Suprapubic skin (tissue), 4 donors: ENCODE measurements at regions not wholly inside any gene's neighbourhood (a gene's known extent, or its start where the extent isn't known, plus 50 kb on each side); places are given as distances from the start of the nearest gene placed in this dataset.

Experiments
- POLR2A ChIP-seq, 2 donors: fragments of 450-650 bp; IDR thresholded peaks; one replicate each; pipeline ENCODE4 v1.6.1; 2017; ENCODE audit warnings: antibody characterized with exemption in 2 of 2, mild to moderate bottlenecking in 2 of 2, moderate library complexity in 2 of 2
- POLR2AphosphoS5 ChIP-seq, 3 donors: sonication (generic); formaldehyde crosslinking; IDR thresholded peaks; one replicate each; pipeline ENCODE4 v1.6.1; 2017; ENCODE audit warnings: antibody characterized with exemption in 3 of 3

DNA sequence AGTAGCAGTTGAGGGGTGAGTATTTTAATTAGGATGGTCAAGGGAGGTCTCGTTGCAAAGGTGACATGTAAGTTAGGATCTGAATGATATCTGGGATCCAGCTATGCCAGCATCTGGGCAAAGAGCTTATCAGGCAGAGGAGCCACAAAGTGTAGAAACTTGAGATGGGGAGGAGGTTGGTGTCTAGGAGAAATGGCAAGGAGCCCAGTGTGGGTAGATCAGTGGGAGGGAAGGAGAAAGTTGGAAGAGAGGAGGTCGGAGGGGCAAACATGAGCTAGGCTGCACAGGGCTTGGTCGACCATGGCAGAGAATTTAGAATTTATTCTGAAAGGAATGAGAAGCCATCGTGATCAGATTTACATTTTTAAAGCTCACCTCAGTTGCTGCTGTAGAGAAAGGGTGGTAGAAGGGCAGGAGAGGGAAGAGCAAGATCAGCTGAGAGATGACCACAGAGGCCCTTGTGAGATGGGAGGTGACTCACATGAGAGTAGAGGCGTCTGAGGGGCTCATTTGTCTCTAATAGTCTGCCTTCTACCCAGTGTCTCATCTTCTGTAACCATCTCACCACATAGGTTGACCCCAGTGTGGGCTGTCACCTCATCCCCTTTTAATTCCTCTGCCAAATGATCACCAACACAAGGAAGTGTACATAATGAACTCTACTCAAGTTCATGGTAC lies 170.0 kb downstream of the ETAA1 start:
- no peak for TF ChIP-seq POLR2AphosphoS5 (IDR thresholded peaks at IDR 0.05)
- TF ChIP-seq POLR2A (IDR thresholded peaks at IDR 0.05) = no peak
